HEK293 (cell line): ENCODE measurements at regions not wholly inside any gene's neighbourhood (a gene's known extent, or its start where the extent isn't known, plus 50 kb on each side); places are given as distances from the start of the nearest gene placed in this dataset.
"Not testable (repeated sequence)": the region's sequence is repeated elsewhere in the genome, so short reads cannot be mapped to it uniquely, and the experiment has no call there.

ENCODE experiments used
- TCF7L2 ChIP-seq: IDR thresholded peaks from 2 replicates; pipeline ENCODE4 v1.6.1; 2011; ENCODE audit warnings: low read depth, mild to moderate bottlenecking, inconsistent platforms, low read length, moderate library complexity, borderline replicate concordance
- ZNF211 ChIP-seq: fragments of 450-650 bp; formaldehyde crosslinking; IDR thresholded peaks from 2 replicates; pipeline ENCODE4 v1.5.1; 2016; ENCODE audit warnings: low read depth, missing biosample characterization, missing genetic modification characterization
- ZNF555 ChIP-seq: fragments of 450-650 bp; formaldehyde crosslinking; conservative IDR thresholded peaks from 2 replicates; pipeline ENCODE4 v1.5.1; 2017; ENCODE audit warnings: missing biosample characterization, mild to moderate bottlenecking, missing genetic modification characterization, inconsistent platforms
- ZNF701 ChIP-seq: fragments of 450-650 bp; formaldehyde crosslinking; IDR thresholded peaks from 2 replicates; pipeline ENCODE4 v1.5.1; 2016; ENCODE audit warnings: missing biosample characterization, missing genetic modification characterization
- TF ChIP-seq, protein P1 (sequence below): fragments of 450-650 bp; formaldehyde crosslinking; IDR thresholded peaks from 2 replicates; pipeline ENCODE4 v1.5.1; 2016; ENCODE audit warnings: missing biosample characterization, missing genetic modification characterization
- TF ChIP-seq, protein P2 (sequence below): fragments of 450-650 bp; formaldehyde crosslinking; IDR thresholded peaks from 2 replicates; pipeline ENCODE4 v1.5.1; 2016; ENCODE audit warnings: missing biosample characterization, missing genetic modification characterization
- TF ChIP-seq, protein P3 (sequence below): fragments of 450-650 bp; formaldehyde crosslinking; IDR thresholded peaks from 2 replicates; pipeline ENCODE4 v1.5.1; 2017; ENCODE audit warnings: missing biosample characterization, missing genetic modification characterization
- TF ChIP-seq, protein P4 (sequence below): fragments of 450-650 bp; formaldehyde crosslinking; IDR thresholded peaks from 2 replicates; pipeline ENCODE4 v1.5.1; 2016; ENCODE audit warnings: missing biosample characterization, missing genetic modification characterization
- TF ChIP-seq, protein P5 (sequence below): fragments of 450-650 bp; formaldehyde crosslinking; IDR thresholded peaks from 2 replicates; pipeline ENCODE4 v1.5.1; 2017; ENCODE audit warnings: missing biosample characterization, missing genetic modification characterization
- TF ChIP-seq, protein P6 (sequence below): fragments of 450-650 bp; formaldehyde crosslinking; IDR thresholded peaks from 2 replicates; pipeline ENCODE4 v1.5.1; 2016; ENCODE audit warnings: missing biosample characterization, missing genetic modification characterization

DNA sequence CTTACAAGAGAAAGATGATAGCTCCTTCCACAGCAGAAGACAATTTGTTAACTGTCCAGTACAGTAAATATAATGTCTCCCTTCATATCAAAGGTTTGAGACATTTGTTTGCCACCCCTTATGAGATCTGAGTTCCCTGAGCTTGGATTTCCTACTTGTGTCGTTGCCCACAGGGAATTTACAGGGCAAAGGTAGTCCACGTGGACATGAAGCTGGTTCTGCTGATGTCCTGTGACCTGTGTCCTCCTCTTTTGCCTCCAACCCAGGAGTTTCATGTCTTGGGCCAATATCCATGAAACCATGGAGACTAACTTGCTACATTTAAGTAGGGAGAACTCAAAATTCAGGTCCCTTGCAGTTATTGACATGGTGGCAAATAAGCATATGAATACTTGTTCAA, 172.2 kb upstream of the KCTD7 start:
- TF ChIP-seq, protein P1, sequence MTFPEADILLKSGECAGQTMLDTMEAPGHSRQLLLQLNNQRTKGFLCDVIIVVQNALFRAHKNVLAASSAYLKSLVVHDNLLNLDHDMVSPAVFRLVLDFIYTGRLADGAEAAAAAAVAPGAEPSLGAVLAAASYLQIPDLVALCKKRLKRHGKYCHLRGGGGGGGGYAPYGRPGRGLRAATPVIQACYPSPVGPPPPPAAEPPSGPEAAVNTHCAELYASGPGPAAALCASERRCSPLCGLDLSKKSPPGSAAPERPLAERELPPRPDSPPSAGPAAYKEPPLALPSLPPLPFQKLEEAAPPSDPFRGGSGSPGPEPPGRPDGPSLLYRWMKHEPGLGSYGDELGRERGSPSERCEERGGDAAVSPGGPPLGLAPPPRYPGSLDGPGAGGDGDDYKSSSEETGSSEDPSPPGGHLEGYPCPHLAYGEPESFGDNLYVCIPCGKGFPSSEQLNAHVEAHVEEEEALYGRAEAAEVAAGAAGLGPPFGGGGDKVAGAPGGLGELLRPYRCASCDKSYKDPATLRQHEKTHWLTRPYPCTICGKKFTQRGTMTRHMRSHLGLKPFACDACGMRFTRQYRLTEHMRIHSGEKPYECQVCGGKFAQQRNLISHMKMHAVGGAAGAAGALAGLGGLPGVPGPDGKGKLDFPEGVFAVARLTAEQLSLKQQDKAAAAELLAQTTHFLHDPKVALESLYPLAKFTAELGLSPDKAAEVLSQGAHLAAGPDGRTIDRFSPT: not testable (repeated sequence)
- TF ChIP-seq, protein P2, sequence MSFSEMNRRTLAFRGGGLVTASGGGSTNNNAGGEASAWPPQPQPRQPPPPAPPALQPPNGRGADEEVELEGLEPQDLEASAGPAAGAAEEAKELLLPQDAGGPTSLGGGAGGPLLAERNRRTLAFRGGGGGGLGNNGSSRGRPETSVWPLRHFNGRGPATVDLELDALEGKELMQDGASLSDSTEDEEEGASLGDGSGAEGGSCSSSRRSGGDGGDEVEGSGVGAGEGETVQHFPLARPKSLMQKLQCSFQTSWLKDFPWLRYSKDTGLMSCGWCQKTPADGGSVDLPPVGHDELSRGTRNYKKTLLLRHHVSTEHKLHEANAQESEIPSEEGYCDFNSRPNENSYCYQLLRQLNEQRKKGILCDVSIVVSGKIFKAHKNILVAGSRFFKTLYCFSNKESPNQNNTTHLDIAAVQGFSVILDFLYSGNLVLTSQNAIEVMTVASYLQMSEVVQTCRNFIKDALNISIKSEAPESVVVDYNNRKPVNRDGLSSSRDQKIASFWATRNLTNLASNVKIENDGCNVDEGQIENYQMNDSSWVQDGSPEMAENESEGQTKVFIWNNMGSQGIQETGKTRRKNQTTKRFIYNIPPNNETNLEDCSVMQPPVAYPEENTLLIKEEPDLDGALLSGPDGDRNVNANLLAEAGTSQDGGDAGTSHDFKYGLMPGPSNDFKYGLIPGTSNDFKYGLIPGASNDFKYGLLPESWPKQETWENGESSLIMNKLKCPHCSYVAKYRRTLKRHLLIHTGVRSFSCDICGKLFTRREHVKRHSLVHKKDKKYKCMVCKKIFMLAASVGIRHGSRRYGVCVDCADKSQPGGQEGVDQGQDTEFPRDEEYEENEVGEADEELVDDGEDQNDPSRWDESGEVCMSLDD (tag by site-specific recombination): not testable (repeated sequence)
- TF ChIP-seq, protein P3, sequence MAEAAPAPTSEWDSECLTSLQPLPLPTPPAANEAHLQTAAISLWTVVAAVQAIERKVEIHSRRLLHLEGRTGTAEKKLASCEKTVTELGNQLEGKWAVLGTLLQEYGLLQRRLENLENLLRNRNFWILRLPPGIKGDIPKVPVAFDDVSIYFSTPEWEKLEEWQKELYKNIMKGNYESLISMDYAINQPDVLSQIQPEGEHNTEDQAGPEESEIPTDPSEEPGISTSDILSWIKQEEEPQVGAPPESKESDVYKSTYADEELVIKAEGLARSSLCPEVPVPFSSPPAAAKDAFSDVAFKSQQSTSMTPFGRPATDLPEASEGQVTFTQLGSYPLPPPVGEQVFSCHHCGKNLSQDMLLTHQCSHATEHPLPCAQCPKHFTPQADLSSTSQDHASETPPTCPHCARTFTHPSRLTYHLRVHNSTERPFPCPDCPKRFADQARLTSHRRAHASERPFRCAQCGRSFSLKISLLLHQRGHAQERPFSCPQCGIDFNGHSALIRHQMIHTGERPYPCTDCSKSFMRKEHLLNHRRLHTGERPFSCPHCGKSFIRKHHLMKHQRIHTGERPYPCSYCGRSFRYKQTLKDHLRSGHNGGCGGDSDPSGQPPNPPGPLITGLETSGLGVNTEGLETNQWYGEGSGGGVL (tag by site-specific recombination): not testable (repeated sequence)
- TF ChIP-seq, protein P4, sequence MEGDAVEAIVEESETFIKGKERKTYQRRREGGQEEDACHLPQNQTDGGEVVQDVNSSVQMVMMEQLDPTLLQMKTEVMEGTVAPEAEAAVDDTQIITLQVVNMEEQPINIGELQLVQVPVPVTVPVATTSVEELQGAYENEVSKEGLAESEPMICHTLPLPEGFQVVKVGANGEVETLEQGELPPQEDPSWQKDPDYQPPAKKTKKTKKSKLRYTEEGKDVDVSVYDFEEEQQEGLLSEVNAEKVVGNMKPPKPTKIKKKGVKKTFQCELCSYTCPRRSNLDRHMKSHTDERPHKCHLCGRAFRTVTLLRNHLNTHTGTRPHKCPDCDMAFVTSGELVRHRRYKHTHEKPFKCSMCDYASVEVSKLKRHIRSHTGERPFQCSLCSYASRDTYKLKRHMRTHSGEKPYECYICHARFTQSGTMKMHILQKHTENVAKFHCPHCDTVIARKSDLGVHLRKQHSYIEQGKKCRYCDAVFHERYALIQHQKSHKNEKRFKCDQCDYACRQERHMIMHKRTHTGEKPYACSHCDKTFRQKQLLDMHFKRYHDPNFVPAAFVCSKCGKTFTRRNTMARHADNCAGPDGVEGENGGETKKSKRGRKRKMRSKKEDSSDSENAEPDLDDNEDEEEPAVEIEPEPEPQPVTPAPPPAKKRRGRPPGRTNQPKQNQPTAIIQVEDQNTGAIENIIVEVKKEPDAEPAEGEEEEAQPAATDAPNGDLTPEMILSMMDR (tag by site-specific recombination): not testable (repeated sequence)
- TF ChIP-seq TCF7L2; ZNF701 (tag by site-specific recombination); ZNF211 (tag by site-specific recombination); ZNF555 (tag by site-specific recombination): not testable (repeated sequence)
- TF ChIP-seq, protein P5, sequence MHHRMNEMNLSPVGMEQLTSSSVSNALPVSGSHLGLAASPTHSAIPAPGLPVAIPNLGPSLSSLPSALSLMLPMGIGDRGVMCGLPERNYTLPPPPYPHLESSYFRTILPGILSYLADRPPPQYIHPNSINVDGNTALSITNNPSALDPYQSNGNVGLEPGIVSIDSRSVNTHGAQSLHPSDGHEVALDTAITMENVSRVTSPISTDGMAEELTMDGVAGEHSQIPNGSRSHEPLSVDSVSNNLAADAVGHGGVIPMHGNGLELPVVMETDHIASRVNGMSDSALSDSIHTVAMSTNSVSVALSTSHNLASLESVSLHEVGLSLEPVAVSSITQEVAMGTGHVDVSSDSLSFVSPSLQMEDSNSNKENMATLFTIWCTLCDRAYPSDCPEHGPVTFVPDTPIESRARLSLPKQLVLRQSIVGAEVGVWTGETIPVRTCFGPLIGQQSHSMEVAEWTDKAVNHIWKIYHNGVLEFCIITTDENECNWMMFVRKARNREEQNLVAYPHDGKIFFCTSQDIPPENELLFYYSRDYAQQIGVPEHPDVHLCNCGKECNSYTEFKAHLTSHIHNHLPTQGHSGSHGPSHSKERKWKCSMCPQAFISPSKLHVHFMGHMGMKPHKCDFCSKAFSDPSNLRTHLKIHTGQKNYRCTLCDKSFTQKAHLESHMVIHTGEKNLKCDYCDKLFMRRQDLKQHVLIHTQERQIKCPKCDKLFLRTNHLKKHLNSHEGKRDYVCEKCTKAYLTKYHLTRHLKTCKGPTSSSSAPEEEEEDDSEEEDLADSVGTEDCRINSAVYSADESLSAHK: not testable (repeated sequence)
- TF ChIP-seq, protein P6, sequence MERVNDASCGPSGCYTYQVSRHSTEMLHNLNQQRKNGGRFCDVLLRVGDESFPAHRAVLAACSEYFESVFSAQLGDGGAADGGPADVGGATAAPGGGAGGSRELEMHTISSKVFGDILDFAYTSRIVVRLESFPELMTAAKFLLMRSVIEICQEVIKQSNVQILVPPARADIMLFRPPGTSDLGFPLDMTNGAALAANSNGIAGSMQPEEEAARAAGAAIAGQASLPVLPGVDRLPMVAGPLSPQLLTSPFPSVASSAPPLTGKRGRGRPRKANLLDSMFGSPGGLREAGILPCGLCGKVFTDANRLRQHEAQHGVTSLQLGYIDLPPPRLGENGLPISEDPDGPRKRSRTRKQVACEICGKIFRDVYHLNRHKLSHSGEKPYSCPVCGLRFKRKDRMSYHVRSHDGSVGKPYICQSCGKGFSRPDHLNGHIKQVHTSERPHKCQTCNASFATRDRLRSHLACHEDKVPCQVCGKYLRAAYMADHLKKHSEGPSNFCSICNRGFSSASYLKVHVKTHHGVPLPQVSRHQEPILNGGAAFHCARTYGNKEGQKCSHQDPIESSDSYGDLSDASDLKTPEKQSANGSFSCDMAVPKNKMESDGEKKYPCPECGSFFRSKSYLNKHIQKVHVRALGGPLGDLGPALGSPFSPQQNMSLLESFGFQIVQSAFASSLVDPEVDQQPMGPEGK (tag by site-specific recombination): not testable (repeated sequence)
